Activated naive CD4-positive, alpha-beta T cell treated with anti-CD3 and anti-CD28 coated beads, Interleukin-2, amount 10 ng/mL, durations not matched to agents 7 days and 5 days (primary cell): ENCODE measurements at regions not wholly inside any gene's neighbourhood (a gene's known extent, or its start where the extent isn't known, plus 50 kb on each side); places are given as distances from the start of the nearest gene placed in this dataset.

ENCODE experiments used
- CTCF ChIA-PET: fragments of 350-600 bp; sonication (Branson Sonifier 250); formaldehyde crosslinking; loops from one replicate; lab custom pipeline; 2021; ENCODE audit warnings: antibody characterized with exemption; lab: Charles Lee
- DNase-seq: peaks from one replicate; pipeline ENCODE4 v3.0.0-alpha.2; 2020
- H3K27ac Mint-ChIP-seq: one replicate; pipeline ENCODE4 v1.8.0; 2021; ENCODE audit warnings: mild to moderate bottlenecking, moderate library complexity, mixed read lengths
- H3K27me3 Mint-ChIP-seq: one replicate; pipeline ENCODE4 v1.8.0; 2021; ENCODE audit warnings: mild to moderate bottlenecking, mixed read lengths
- H3K36me3 Mint-ChIP-seq: one replicate; pipeline ENCODE4 v1.8.0; 2021; ENCODE audit warnings: mixed read lengths
- H3K4me1 Mint-ChIP-seq: one replicate; pipeline ENCODE4 v1.8.0; 2021; ENCODE audit warnings: mixed read lengths
- H3K4me3 Mint-ChIP-seq: one replicate; pipeline ENCODE4 v1.8.0; 2021; ENCODE audit warnings: mild to moderate bottlenecking, moderate library complexity, mixed read lengths
- H3K9me3 Mint-ChIP-seq: one replicate; pipeline ENCODE4 v1.8.0; 2021; ENCODE audit warnings: mixed read lengths

DNA sequence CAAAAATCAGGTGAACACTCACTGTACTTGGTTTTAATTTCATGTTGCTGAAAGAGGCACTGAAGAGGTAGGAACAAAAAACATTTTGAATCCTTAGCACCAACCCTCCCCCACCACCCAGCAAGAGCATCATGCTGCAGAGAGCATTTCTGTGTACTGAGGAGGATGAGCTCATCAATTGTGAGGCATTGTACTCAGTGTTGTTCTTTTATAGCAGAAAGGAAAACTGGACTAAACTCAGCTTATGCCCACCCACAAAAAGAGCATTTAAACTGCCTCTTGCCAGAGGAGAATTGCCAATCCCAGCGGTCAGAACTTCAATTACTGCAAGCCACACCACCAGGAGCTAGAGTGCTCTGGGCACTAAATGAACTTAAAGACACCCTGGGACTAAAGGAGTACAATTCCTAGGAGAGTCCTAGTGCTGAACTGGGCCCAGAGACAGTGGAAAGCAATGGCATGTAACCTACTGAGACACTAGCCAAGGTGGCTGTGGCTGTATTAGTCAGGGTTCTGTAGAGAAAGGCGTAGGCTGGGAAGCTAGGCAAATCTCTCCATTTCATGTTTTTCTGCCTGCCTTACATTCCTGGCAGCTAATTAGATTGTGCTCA lies 280.7 kb upstream of the KLHL4 start:
- Mint-ChIP-seq H3K27ac (no peak overlapping the region), H3K36me3 (no peaks in the 10 kb centered on the region), H3K27me3 (no peaks in the 10 kb centered on the region), H3K9me3 (no peaks in the 10 kb centered on the region), H3K4me3 (no peak overlapping the region), H3K4me1 (no peaks in the 10 kb centered on the region)
- DNase-seq = no peak
- CTCF ChIA-PET = no interaction called here

DNA sequence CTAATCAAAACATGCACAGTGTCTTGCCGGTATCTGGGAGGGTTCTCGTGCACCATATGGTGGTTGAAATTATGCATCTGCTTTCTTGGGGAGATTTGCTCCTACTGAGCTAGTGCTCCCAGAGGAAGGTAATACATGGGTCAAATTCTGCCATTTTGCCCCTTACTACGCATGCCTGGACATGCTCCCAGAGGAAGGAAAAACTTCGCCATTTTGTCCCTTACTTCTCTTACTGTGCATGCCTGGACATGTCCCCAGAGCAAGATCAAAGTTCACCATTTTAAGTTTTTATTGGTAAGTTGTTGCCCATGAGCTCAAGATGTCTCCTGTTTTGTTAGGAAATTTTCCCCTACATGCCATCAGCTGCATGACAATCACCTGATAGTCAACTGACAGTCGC lies 252.1 kb upstream of the KLHL4 start:
- no peaks in the 10 kb centered on the region for H3K4me1 Mint-ChIP-seq
- no peaks in the 10 kb centered on the region for H3K27me3 Mint-ChIP-seq
- no peak overlapping the region for H3K27ac Mint-ChIP-seq
- no peak overlapping the region for H3K4me3 Mint-ChIP-seq
- CTCF ChIA-PET = no interaction called here
- H3K9me3 Mint-ChIP-seq = peaks cover 2% of the 10 kb centered on the region
- DNase-seq = no peak
- H3K36me3 Mint-ChIP-seq = no peaks in the 10 kb centered on the region

DNA sequence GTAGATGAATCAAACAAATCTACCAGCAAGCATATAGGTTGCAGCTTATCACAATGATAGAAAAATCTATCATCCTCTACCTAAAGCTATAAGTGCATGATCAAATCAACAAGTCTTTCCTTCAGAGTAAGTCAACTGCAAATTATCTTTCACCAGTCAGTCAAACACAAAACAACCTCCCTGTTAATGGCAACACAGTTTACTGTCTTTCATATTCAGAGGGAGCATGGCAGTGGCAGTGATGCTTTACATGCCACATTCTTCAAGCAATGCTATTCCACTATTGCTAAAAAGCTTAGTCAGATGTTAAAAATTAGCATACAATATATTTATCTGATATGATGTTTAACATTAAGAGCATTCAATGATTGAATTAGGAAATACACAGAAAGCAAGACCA lies 245.1 kb upstream of the KLHL4 start:
- CTCF ChIA-PET = no interaction called here
- no peaks in the 10 kb centered on the region for H3K4me1 Mint-ChIP-seq

GRCh38 chrX:87299563-87300160 lies 217.9 kb upstream of the KLHL4 start:
- Mint-ChIP-seq H3K4me3 (no peak overlapping the region), H3K36me3 (no peaks in the 10 kb centered on the region), H3K27ac (no peak overlapping the region), H3K9me3 (no peaks in the 10 kb centered on the region), H3K4me1 (no peaks in the 10 kb centered on the region), H3K27me3 (no peaks in the 10 kb centered on the region)
- DNase-seq = no peak
- CTCF ChIA-PET = interaction anchor here (0.7 kb wide), 1 partner anchor 271 kb away, joined by 3 read pairs; no protein-coding TSS in a partner anchor

More for the DNA sequence above, 245.1 kb upstream of the KLHL4 start:
- Mint-ChIP-seq H3K9me3 (no peaks in the 10 kb centered on the region), H3K4me3 (no peak overlapping the region), H3K27ac (no peak overlapping the region), H3K36me3 (no peaks in the 10 kb centered on the region), H3K27me3 (no peaks in the 10 kb centered on the region)
- DNase-seq = no peak

- Mint-ChIP-seq H3K4me3 (no peak overlapping the region), H3K27me3 (no peaks in the 10 kb centered on the region), H3K27ac (no peak overlapping the region), H3K4me1 (no peaks in the 10 kb centered on the region), H3K9me3 (no peaks in the 10 kb centered on the region), H3K36me3 (no peaks in the 10 kb centered on the region)
- no peak for DNase-seq
- CTCF ChIA-PET = no interaction called here
Observed at GRCh38 chrX:87310780-87311179, 206.8 kb upstream of the KLHL4 start.

DNA sequence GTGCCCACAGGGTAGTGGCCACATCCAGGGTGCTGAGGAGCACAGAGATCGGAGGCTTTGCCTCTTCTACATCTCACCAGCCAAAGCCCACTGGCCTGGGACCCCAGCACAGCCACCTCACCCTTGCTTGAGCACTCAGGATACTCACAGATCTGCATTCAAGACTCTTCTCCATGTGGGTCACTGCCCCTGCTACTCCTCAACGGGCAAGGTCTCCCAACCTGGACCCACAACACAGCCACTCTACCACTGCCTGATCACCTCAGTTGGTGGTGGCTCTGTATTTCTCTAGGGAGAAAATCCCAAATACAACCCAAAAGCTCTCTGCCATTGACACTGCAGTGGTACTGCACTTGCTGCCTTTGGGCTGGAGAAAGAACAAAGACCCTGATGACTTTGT lies 190.3 kb upstream of the KLHL4 start:
- Mint-ChIP-seq H3K4me1 (no peaks in the 10 kb centered on the region), H3K4me3 (no peak overlapping the region), H3K9me3 (no peaks in the 10 kb centered on the region), H3K27ac (no peak overlapping the region), H3K27me3 (no peaks in the 10 kb centered on the region), H3K36me3 (no peaks in the 10 kb centered on the region)
- no peak for DNase-seq
- CTCF ChIA-PET = no interaction called here

- CTCF ChIA-PET = no interaction called here
- Mint-ChIP-seq H3K4me1 (no peaks in the 10 kb centered on the region), H3K36me3 (no peaks in the 10 kb centered on the region), H3K27ac (no peak overlapping the region), H3K4me3 (no peak overlapping the region), H3K9me3 (no peaks in the 10 kb centered on the region), H3K27me3 (no peaks in the 10 kb centered on the region)
- no peak for DNase-seq
Observed at GRCh38 chrX:87337267-87337666, 180.3 kb upstream of the KLHL4 start.

- DNase-seq = no peak
- no peaks in the 10 kb centered on the region for H3K27me3 Mint-ChIP-seq
- H3K4me3 Mint-ChIP-seq = no peak overlapping the region
- CTCF ChIA-PET = no interaction called here
- H3K27ac Mint-ChIP-seq = no peak overlapping the region
- no peaks in the 10 kb centered on the region for H3K36me3 Mint-ChIP-seq
- H3K9me3 Mint-ChIP-seq = peaks cover 2% of the 10 kb centered on the region
- no peaks in the 10 kb centered on the region for H3K4me1 Mint-ChIP-seq
Observed at GRCh38 chrX:87338510-87338909, 179.1 kb upstream of the KLHL4 start.

DNA sequence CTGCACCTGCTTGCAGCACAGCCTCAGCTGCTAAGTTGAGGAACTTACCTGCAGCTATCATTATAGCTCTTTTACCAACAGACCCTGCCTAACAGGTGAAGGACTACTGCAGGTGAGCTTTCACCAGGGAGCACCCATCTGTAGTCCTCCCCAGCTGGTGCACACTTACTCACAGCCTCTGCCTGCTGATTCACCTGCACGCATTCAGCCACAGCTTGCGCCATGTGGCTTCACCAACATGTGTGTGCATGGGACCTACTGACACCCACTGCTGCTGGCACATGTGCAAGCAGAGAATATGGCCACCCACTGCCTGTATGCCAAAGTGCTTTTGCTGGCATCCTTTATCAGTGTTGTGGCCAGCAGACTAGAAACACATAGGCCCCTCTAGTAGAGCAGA lies 146.7 kb upstream of the KLHL4 start:
- no peaks in the 10 kb centered on the region for H3K9me3 Mint-ChIP-seq
- DNase-seq = no peak
- no peak overlapping the region for H3K27ac Mint-ChIP-seq
- H3K27me3 Mint-ChIP-seq = no peaks in the 10 kb centered on the region
- CTCF ChIA-PET = no interaction called here
- H3K4me1 Mint-ChIP-seq = no peaks in the 10 kb centered on the region
- no peaks in the 10 kb centered on the region for H3K36me3 Mint-ChIP-seq
- H3K4me3 Mint-ChIP-seq = no peak overlapping the region

DNA sequence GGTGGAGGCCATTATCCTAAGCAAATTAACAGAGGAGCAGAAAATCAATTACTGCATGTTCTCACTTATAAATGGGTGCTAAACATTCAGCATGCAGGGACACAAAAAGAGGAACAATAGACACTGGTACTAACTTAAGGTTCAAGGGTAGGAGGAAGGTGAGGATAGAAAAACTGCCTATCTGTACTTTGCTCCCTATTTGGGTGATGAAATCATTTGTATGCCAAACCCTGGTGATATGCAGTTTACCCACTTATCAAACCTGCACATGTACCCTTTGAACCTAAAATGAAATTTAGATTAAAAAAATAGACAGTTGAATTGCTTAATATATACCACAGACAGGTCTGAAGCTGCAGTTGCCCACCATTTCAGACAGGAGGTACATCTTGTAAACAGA lies 143.3 kb upstream of the KLHL4 start:
- no peak overlapping the region for H3K4me3 Mint-ChIP-seq
- no peak for DNase-seq
- no peak overlapping the region for H3K27ac Mint-ChIP-seq
- no peaks in the 10 kb centered on the region for H3K27me3 Mint-ChIP-seq
- H3K9me3 Mint-ChIP-seq = no peaks in the 10 kb centered on the region
- CTCF ChIA-PET = no interaction called here
- H3K4me1 Mint-ChIP-seq = no peaks in the 10 kb centered on the region
- no peaks in the 10 kb centered on the region for H3K36me3 Mint-ChIP-seq

- H3K4me3 Mint-ChIP-seq = no peak overlapping the region
- DNase-seq = no peak
- no peaks in the 10 kb centered on the region for H3K9me3 Mint-ChIP-seq
- no peaks in the 10 kb centered on the region for H3K4me1 Mint-ChIP-seq
- no peaks in the 10 kb centered on the region for H3K27me3 Mint-ChIP-seq
- CTCF ChIA-PET = no interaction called here
- no peak overlapping the region for H3K27ac Mint-ChIP-seq
- H3K36me3 Mint-ChIP-seq = no peaks in the 10 kb centered on the region
Observed at GRCh38 chrX:87376896-87377295, 140.7 kb upstream of the KLHL4 start.

DNA sequence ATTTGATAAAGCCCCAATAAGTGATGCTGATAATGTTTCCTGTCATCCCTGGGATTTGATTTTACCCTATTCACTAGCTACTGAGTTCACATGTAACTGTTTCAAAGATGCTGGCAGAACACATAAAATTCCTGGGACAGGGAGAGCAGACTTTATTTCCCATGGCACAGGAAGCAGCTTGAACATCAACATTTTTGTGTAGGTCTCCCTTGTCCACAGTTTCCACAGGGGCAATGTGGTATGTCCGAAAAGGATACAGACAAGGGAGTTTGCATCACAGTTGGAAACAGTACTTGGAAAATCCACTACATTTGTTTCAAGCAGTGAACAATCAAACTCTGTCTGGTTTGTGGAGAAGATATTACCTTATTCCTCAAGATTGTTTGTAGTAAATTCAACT lies 129.2 kb upstream of the KLHL4 start:
- CTCF ChIA-PET = no interaction called here

DNA sequence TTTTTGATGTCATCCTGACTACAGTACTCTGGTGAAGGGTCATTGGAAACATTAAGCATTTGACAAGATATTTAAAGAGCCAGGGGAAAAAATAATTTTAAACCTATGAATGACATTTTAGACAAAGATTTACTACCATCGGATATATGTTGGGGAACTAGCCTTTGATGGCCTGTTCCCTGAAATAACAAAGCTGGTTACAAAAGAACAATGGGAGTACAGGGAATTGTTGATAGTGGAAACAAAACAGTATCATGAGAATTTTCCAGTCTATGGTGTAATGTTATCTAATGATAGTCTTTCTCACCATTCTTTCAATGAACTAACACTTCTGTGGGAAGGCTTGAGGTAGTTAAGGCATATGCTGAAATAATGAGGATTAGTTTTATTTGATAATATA lies 125.9 kb upstream of the KLHL4 start:
- no peaks in the 10 kb centered on the region for H3K27me3 Mint-ChIP-seq
- no peak for DNase-seq
- no peak overlapping the region for H3K27ac Mint-ChIP-seq
- no peaks in the 10 kb centered on the region for H3K4me1 Mint-ChIP-seq
- no peak overlapping the region for H3K4me3 Mint-ChIP-seq
- CTCF ChIA-PET = no interaction called here
- no peaks in the 10 kb centered on the region for H3K36me3 Mint-ChIP-seq
- H3K9me3 Mint-ChIP-seq = no peaks in the 10 kb centered on the region

More for the DNA sequence above, 129.2 kb upstream of the KLHL4 start:
- DNase-seq = no peak
- H3K27me3 Mint-ChIP-seq = no peaks in the 10 kb centered on the region
- no peaks in the 10 kb centered on the region for H3K9me3 Mint-ChIP-seq
- no peaks in the 10 kb centered on the region for H3K36me3 Mint-ChIP-seq
- H3K4me3 Mint-ChIP-seq = no peak overlapping the region
- no peak overlapping the region for H3K27ac Mint-ChIP-seq
- H3K4me1 Mint-ChIP-seq = no peaks in the 10 kb centered on the region

DNA sequence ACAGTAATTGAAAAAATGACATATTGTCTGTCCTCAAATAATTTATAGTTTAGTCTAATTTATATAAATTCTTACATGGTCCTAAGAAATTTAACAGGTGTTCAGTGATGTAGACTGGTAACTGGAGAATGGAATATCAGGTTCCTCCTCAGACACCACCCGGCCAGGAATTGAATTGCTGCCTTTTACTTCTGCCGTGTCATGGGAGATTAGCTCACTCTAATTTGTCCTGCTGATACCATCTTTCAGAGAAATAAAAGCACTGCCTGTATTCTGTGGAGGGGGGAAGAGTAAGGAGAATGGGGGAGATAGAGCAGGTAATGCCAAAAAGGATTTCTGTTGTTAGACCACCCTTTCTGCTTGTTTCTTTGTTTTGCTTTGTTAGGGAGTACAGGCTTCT lies 125.2 kb upstream of the KLHL4 start:
- no peaks in the 10 kb centered on the region for H3K9me3 Mint-ChIP-seq
- H3K36me3 Mint-ChIP-seq = no peaks in the 10 kb centered on the region
- H3K27me3 Mint-ChIP-seq = no peaks in the 10 kb centered on the region
- CTCF ChIA-PET = no interaction called here
- H3K27ac Mint-ChIP-seq = no peak overlapping the region
- DNase-seq = no peak
- no peaks in the 10 kb centered on the region for H3K4me1 Mint-ChIP-seq
- no peak overlapping the region for H3K4me3 Mint-ChIP-seq

DNA sequence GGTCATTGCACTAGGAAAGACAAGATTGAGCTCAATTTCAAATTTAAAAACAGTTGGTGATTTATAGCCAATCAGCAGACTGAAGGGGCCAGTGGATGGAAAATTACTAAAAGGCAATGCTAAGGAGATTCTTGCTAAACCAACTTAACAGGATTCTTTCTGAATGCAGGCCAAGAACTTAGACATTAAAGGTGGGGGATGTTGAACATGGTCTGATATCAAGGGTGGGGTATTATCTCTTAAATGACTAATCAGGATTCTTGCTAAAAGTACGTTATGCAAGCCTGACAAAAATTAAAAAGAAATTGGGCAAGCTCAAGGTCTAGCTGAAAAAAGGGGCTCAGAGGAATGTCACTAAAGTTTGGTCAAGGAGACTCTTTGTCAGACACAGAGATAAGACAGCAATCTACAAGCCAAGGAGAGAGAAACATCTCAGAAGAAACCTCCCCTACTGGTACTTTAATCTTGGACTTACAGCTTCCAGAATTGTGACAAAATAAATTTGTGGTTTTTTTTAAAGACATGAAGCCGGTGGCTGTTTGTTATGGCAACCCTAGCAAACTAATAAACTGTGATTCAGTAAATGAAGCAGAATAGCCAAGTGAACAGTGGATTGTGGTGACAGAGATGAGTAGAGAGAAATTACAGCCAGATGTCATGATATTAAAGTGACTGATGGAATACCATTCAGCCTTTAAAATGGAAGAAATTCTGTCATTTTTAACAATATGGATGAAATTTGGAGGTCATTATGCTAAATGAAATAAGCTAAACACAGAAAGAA lies 120.3 kb upstream of the KLHL4 start:
- CTCF ChIA-PET = no interaction called here
- Mint-ChIP-seq H3K36me3 (no peaks in the 10 kb centered on the region), H3K4me3 (no peak overlapping the region), H3K9me3 (no peaks in the 10 kb centered on the region), H3K27me3 (no peaks in the 10 kb centered on the region), H3K4me1 (no peaks in the 10 kb centered on the region), H3K27ac (no peak overlapping the region)
- DNase-seq = no peak
